ENCODE measurements at regions not wholly inside any gene's neighbourhood (a gene's known extent, or its start where the extent isn't known, plus 50 kb on each side); places are given as distances from the start of the nearest gene placed in this dataset.

DNA sequence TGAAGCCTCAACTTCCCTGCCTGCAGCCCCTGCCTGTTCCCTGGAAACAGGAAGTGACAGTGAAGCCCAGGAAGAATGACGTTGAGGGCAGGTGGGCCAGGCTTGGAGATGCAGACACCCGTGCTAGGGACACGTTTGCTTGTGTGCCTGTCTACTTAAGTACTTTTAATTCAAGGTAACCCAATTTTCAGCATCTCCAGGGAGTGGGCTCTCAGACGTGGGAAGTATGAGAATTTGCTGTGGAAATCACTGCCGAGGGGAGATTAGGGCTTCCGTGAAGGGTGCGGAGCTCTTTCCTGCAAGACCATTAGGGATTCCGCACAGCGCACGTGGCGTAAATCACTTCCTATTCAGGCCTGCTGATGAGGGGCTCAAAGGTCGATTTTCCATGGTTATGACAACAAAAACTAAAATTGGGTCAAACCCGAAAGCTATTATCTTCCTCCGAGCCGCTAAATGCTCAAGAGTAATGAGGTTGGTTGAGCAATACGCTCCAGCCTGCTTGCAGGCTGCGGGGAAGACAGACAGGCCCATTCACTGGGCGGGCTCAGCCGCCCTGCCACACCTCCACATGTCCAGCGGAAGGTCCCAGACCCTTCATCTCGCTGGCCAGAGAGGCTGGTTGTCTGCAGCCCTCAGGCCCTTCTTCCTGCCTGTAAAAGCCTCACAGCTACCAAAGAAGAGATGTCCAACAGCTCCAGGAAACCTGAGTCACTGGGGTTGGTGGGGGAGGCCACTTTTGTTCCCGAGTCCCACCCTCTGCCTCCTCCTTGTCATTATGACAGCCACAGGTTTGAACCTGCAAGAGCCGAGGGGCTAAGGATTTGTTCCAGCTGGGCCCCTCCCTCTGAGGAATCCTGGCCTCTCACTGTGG is 109.9 kb downstream of the RBFOX3 start:
- no peak for DNase-seq

DNA sequence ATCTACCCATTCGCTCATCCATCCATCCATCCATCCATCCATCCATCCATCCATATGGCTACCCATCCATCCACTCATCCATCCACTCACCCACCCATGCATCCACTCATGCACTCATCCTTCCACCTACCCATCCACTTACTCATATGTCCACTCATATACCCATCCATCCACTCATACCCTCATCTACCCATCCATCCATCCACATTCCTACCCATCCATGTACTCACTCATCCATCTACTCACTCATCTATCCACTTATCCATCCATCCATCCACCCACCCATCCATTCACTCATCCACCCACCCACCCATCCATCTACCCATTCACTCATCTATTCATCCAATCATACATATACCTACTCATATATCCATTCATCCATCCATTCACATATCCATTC is 112.0 kb downstream of the RBFOX3 start:
- DNase-seq: no peak

DNA sequence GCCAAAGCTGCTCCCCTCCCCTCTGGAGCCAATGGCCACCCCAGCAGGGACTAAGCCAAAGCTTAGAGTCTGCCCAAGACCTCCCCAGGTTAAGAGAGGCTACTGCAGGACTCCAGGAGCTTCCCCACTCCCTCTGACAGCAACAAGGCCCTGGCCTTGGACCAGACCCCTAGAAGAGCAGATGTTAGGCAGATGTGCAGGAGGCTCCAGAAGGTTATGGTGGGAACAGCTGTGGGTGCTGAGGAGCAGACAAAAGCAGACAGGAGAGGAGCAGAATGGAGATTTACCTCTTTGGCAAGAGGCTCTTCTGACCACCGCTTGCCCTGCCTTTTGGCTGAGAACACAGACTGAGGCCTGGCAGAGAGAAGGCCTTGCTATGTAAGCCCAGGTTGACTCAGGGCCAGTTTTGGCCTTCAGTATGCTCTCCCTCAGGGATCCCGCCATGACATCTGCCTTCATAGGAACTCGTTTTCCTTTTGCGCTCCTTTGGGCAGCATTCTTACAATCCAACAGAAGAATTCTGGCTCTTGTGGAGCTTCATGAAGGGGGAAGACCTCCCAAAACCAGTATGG is 113.0 kb downstream of the RBFOX3 start:
- DNase-seq: no peak

DNA sequence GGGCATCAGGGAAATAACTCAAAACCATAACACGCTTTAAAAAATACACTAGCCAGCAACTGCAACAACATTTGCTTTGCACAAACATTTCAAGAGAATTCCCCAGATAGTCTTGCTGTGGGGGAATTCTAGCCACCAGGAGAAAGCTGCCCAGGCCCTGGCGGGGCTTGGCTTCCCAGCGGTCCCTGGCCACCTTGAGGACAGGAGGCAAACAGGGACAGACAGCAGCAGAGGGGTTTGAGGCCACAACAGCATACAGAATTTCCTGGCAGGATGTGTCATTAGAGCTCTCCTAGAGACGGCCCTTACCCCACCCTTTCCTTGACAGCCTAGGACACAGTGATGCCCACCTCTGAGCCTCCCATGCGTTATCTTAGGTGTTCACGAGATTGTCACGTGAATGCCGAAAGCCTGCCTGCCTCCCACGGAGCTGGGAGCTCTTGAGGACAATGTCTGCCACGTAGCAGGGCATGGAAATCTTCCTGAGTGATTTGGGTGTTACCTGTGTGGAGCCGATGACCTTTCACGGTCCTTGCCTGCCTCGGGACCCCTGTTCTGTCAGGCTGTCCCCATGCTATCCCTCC is 114.3 kb downstream of the RBFOX3 start:
- DNase-seq: no peak

DNA sequence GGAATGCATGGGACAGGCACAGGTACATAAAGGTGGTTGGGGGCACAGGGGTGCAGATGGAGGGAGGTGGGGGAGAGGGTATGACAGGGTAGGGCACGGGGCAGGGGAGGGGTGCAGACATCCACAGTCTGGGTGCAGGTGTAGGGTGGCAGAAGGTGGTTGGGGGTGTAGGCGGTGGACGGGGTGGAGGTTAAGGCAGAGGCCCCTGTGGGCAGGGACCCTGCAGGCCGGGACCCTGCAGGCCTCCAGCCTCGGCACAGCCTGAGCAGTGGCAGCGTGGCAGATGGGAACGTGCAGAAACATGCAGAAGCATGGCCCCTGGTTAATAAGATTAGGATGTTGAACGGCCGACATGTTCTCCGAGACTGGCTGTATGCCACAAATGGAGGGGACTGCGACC is 115.2 kb downstream of the RBFOX3 start:
- no peak for DNase-seq

DNA sequence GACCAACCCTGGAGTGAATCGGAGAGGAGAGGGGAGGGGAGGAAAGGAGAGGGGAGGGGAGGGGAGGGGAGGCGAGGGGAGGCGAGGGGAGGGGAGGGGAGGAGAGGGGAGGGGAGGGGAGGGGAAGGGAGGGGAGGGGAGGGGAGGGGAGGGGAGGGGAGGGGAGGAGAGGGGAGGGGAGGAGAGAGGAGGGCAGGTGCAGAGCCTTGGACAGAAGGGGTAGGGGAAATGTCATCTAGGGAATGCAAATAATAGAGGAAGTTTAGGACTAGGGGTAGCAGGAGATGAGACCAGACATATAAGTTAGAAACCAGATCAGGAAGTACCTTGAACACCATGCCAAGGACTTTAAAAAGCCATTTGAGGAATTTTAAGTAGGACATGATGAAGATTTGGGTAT is 119.8 kb downstream of the RBFOX3 start:
- DNase-seq: no peak

DNA sequence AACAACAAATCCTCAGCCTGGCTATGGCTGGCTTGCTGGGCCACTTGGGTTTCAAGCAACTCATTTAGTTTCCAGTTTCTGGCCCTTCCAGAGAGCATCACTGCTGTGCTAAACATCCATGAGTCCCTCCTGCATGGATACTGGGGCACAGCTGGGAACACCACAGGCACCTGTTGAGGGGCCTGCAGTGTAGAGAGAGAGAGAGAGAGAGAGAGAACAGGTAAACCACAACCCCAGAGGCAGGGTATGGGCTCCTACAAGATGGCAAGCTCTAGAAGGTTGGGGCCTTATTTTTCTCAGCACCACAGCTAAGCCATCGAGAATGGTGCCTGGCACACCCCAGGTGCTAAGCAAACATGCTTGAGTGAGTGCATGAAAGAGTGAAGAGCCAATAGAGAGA is 120.3 kb downstream of the RBFOX3 start:
- DNase-seq: no peak

DNA sequence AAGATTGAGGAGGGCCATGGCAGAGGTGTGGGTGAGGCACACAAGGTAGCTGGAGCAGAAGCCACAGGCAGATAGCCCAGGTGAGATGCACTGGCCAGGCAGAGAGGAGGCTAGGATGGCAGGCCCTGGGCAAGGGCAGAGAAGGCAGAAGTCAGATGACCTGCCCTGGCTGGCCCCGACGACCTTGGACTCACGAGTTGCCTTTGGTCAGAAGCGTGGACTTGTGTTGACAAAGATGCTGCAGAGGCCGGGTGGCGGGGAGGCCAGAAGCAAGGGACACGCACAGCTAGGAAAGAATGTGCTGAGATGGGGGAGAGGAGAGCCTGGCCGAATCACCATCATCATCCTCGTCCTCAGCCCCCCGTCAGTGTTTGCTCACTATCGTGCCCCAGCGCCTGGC is 123.7 kb downstream of the RBFOX3 start:
- no peak for DNase-seq

DNA sequence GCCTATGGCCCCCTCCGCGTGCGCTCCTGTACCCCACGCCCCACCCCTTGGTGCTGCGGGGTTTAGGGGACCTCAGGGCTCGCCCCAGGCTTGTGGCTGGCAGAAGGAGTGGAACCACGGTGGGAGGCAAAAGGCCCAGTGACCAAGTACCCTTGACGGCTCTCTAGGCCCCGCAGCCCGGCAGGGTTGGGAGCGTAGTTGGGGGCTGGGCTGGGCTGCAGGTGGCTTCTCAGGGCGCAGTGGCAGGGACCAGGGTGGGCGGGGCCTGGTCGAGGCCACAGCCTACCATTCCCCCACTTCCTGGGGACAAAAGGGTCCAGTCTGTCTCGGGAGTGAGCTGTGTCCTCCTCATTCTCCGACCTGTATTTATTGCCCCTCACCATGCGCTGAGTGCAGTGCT is 124.9 kb downstream of the RBFOX3 start:
- no peak for DNase-seq

DNA sequence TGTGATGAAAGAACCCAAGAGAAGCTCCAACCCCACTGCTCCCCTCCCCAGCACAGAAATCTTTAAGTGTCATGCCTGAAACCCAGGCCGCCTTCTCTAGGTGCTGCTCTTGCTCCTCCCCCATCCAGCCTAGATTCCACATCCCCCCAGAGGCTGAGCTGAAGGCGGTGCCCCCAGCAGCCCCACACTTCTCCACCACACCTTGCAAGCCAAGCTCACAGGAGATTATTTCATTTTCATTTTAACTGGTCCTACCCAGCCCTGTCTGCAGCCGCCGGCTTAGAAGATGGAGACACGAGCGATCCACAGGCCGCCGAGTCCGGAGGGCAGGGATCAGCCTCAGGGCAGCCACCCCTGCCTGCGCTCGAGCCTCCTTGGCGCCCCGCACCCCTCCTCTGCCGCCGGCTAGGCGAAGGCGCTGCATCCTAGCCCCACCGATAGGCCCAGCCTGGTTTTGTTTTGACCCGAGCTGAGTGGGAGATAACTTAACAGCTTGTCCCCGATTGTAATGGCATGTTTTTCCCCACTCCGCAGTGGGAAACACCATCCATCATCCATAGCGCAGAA is 125.3 kb downstream of the RBFOX3 start:
- no peak for DNase-seq

DNA sequence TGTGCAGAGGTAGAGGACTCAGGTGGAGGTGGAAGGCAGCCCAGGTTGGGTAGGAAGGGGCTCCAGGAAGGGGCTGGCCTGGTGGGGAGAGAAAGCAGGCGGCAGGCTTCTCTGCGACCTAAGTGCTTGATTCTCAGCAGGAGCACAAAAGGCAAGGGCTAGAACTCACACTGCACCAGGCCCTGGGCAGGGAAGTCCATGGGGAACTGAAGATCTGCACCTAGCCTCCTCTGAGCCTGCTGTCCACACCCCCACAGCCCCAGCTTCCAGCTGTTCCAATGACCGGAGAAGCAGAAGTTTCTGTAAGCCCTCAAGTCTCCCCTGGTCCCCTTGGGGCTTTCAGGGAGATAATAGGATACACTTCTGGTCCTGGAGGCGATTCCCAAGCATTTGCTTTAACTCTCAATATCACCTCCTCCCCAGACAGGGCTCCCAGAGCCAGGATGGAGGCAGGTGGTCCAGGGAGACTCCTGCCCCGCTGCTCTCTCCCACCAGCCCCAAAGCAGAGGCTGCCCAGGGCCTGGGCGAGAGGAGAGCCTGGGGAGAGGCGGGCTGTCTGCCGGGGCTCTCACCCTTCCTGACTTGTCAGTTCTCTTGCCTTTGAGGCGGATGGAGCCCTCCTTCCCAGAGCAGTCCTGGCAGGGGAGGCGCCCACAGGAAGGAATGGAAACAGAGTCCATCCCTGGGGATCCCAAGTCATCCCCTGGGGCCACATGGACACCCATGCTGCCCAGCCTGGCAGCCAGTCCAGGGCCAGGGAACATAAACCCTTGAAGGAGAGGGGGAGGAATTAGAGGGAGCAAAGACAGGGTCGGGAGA is 126.0 kb downstream of the RBFOX3 start:
- no peak for DNase-seq

DNA sequence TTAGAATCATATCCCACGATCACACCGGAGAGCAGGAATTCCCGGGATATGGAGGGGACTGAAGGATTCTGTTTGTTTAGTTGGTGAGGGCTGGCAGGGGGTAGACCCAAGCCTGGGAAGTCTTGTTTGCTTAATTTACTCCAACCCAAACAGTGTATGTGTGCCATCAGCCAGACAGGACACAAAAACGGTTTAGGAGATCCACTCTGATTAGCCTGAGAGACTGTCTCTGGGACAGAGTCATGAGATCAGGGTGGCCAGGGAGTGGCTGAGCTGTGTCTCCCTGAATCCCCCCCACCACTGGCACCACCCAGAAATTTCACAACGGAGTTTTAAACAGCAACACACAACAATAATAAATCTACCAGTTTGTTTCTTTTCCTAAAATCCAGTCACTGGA is 127.0 kb downstream of the RBFOX3 start:
- DNase-seq: no peak

DNA sequence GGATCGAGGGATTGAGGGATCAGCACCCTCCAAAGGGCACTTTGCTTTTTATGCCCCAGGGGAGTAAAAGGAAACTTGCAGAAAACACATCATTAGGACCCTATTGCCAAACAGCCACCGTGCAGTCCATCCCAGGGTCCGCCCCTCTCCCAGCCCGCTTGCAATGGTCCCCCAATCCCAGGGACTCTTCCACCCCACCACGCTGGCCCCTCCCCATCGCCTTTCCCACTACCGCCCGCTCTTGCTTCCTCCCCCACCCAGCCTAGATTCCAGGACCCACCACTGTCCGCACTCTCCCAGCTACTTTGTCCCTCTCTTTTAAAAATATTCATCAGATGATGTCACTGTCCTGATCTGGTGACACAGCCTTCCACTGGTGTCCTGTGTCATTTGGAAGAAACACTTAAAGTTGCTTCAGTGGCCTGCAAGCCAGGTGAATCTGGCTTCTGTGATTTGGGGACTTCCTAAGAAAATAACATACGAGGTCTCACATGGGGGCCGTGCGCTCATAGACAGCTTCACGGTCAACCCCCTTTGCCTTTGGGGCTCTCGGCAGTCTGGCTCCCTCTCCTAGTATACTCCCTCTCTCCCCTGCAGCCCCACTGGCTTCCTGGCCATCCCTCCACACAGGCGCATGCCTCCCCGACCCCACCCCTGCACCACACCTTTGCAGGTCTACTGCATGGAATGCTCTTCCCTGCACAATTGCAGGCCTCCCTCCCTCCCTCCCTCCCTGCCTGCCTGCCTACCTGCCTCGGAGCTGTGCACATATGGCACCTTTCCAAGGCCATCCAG is 127.9 kb downstream of the RBFOX3 start:
- DNase-seq: no peak

DNA sequence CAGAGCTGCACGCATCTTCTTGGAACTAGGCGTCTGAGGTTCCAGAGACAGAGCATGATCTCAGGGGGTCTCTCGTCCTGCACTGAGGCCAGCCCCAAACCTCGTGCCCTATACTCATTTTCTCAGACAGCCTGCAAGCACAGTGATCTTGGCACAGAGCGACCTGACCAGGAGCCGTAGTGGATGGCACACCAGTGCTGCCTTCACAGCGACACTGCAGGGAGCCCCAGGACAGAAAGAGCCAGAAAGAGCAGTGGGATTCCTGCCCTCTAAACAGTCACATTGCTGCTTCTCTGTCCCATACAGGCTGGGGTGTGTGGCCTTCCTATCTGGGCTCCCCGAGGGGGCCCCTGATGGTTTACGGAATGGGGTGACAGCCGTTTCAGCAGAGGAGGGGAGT is 131.0 kb downstream of the RBFOX3 start:
- no peak for DNase-seq

DNA sequence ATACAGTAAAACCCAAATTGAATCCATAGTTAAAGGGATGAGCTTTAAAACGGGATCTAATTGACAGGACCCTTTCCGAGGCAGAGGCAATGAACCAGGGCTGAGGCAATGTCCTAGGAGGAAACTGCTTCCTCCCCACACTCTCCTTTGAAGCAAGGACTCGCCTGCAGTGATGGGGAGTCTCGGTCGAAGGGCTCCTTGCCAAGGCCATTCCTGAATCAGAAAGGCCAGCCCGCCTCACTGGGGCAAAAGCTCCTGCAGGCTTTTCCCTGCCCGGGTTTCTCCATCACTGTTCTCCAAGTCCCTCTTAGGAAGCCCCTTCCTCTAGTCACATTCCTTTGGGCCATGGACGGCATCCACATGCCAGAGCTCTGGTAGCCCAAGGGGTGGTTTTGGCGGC is 132.0 kb downstream of the RBFOX3 start:
- no peak for DNase-seq

DNA sequence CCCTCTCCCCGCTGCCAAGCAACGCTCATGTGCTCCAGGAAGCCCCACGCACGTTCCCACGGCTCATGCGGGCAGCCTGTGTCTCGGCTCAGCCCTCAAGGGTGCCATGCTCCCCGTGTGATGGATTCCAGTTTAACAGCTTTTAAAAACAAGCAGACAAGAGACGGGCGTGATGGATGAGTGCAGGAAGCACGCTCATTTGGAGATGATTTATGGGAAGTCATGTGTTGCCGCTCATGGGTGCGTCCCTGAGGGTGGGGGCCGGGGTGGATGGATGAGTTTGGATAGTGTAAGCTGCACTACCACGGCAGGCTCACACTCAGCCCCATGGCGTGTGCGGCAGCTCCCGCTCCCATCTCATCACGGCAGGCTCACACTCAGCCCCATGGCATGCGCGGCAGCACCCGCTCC is 132.8 kb downstream of the RBFOX3 start:
- DNase-seq: no peak

DNA sequence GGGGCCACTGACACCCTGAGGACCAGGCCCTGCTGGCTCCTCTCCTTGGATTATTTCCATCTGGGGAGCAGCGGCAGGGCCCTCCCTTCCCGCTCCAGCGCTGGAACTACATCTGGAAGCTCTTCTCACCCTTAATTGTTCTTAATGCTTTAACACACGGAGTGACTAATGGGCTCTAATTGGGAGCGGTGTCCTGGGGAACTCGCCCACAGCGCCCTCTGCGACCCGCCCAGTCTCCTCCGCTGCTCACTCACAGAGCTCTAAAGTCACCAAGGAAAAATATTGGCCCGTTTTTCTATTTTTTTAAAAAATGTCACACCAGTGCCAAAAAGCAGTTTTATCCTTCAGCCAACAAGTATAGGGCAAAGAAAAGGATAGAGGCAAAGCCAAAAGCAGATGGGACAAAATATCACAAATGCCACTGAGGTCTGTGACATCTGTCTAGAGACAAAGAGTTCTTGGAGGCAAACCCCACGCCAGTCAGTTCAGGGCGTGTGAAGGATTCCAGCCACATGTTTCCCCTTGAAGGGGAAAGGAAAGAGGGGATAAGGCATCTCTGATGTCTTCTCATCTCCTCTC is 134.7 kb downstream of the RBFOX3 start:
- no peak for DNase-seq

DNA sequence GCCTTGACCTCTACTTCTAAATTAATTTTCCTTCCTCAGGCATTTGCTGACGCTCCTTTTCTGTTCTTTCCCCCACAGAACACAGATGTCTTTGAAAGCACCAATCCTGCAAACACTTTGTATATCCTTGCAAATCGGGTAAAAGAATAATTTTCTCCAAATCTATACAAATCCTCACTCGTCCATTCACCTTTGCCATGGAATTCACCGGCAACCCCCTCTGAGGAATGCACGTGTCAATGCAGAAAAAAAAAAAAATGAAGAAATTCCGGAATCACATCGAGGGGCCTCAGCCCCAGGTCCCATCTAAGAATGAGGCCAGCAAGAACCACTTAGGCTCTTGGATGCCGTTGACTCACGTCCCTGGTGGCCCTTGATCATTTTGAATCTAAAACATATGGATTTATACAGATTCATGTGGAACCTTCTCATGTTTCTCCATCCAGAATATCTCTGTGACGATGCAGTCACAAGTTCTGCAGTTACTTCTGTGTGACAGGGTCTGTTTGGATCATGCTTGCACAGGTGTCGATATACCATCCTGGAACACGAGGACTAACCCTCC is 136.9 kb downstream of the RBFOX3 start:
- no peak for DNase-seq

DNA sequence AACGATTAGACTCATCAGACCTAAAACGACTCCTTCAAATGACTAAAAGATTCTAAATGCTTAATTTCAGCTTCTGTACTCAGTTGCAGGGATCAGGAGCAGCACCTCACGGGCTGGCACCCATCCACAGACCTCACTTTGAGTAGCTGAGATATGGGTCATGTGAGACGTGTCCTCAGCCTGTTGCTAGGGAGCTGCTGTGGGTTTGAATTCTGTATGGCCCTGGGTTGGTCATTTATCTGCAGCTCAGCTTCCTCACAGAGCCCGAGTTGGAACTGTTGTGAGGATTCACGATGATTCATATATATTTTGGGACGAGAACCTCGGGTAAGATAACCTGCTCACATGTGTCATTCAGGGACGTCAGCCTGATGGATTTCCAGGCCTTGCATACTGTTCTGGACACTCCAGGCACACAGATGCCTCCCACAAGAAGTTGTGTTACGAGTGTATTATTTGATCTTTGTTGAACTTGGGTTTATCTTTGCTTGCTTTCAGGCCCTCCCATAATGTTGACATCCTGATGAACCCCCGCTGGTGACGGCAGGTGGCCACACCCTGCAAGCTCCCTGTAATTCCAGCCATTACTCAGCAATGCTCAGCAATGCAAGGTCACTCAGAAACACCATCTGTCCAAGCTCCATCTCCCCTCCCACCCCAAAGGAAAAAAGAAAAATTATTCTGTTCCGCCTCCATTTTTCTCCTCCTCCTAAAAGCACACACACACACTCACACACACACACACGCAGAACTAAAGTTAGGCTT is 137.6 kb downstream of the RBFOX3 start:
- no peak for DNase-seq

DNA sequence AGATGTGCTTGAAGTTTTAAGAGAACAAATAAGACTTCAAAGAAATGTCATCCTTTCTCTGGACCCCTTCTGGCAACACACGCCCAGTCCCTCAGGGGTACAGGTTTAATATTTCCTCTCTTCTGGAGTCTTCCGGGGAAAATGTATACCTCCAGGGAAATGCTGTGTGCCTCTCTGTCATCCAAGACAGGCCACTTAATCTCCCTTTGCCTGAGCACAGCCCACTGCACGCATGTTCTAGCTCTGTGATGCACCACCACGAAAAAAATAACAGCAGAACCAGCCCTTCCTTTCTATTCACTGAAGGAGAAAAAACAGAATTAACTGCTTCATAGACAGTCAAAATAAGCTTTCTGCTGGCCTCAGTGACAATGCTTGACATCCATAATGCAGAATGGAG is 140.1 kb downstream of the RBFOX3 start:
- no peak for DNase-seq

DNA sequence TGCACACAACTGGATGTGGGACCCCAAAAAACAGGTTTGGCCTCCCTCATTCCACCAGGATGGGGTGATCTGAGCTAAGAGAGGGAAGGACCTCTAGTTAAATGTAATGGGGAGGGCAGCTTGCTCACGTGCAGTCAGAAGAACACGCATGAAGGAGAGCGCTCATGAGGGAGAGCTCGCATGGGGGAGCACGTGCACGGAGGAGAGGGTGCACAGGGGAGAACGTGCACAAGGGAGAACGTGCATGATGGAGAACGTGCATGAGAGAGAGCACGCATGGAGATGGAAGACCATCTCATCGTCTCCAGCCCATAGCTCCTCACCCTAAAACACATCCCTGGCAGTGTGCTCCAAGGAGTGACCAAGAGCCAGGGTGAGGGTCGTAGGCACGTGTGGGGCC is 141.2 kb downstream of the RBFOX3 start:
- no peak for DNase-seq
